ENCODE measurements at regions not wholly inside any gene's neighbourhood (a gene's known extent, or its start where the extent isn't known, plus 50 kb on each side); places are given as distances from the start of the nearest gene placed in this dataset.

DNA sequence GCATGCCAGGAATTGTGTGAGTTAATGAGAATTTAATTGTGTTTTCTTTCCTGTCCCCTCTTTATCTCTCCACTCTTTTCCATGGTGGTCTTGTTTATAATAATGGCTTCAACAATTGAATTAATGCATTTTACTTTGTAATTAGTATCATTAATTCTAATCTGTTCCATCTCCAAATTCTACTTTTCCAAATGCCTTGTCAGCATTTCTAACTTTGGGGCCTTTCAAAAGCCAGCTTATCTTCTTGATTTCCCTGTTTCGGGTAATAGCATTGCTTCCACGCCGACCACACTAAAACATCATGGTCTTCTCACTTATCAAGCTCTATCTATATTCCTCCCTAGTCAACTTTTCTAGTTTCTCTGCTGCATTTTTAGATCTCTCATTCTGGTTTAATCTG, 54.2 kb upstream of the RMST start:
- no peak for TF ChIP-seq POLR2A (IDR thresholded peaks at IDR 0.05)
- TF ChIP-seq, protein P1, sequence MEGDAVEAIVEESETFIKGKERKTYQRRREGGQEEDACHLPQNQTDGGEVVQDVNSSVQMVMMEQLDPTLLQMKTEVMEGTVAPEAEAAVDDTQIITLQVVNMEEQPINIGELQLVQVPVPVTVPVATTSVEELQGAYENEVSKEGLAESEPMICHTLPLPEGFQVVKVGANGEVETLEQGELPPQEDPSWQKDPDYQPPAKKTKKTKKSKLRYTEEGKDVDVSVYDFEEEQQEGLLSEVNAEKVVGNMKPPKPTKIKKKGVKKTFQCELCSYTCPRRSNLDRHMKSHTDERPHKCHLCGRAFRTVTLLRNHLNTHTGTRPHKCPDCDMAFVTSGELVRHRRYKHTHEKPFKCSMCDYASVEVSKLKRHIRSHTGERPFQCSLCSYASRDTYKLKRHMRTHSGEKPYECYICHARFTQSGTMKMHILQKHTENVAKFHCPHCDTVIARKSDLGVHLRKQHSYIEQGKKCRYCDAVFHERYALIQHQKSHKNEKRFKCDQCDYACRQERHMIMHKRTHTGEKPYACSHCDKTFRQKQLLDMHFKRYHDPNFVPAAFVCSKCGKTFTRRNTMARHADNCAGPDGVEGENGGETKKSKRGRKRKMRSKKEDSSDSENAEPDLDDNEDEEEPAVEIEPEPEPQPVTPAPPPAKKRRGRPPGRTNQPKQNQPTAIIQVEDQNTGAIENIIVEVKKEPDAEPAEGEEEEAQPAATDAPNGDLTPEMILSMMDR (IDR thresholded peaks at IDR 0.05) = no peak

Data from body of pancreas (tissue), 4 donors.